ENCODE measurements at regions not wholly inside any gene's neighbourhood (a gene's known extent, or its start where the extent isn't known, plus 50 kb on each side); places are given as distances from the start of the nearest gene placed in this dataset.
"Not testable (repeated sequence)": the region's sequence is repeated elsewhere in the genome, so short reads cannot be mapped to it uniquely, and the experiment has no call there.

DNA sequence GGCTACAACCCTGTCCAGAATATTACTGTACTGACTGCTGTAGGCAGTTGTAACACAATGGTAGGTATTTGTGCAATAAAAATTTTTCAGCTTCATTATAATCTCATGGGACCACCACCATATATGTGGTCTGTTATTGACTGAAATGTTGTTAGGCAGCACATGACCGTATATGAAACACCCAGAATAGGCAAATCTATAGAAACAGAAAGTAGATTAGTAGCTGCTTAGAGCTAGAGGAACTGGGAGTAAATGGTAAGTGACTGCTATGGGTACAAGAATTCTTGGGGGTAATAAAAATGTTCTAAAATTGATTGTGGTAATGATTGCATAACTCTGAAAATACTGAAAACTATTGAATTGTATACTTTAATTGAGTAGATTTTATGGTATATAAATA, 185.7 kb downstream of the ESM1 start:
- TF ChIP-seq GATA1 (IDR thresholded peaks at IDR 0.05; ENCODE audit: low read depth, low read length) = no peak
- no peak for TF ChIP-seq POLR2A (IDR thresholded peaks at IDR 0.05; ENCODE audit: low read length)
- no peak for DNase-seq

- no peak for DNase-seq
Measured at GRCh38 chr5:54795777-54796176, 189.6 kb downstream of the ESM1 start.

DNA sequence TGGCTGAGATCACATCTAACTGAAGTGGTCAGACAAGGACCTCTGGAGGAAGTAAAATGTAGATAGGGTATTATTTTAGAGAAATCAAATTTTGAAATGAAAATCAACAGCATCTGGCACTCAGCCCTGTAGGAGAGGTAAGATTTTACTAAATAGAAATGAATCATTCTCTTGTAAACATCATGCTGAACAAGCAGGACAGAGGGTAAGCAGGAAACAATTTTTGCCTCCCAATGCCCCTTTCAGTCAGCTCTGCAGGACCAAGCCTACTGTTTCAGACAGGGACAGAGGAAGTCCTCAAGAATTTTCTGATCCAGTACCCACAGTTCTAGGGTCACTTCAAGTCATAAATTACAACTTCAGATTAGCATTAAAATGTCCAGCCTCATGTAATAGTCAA, 190.1 kb downstream of the ESM1 start:
- TF ChIP-seq POLR2A (IDR thresholded peaks at IDR 0.05; ENCODE audit: low read length) (no peak), GATA1 (IDR thresholded peaks at IDR 0.05; ENCODE audit: low read depth, low read length) (no peak)
- DNase-seq = no peak

More at GRCh38 chr5:54795777-54796176, 189.6 kb downstream of the ESM1 start:
- TF ChIP-seq GATA1 (IDR thresholded peaks at IDR 0.05; ENCODE audit: low read depth, low read length) (no peak), POLR2A (IDR thresholded peaks at IDR 0.05; ENCODE audit: low read length) (no peak)

- no peak for TF ChIP-seq POLR2A (IDR thresholded peaks at IDR 0.05; ENCODE audit: low read length)
- no peak for TF ChIP-seq GATA1 (IDR thresholded peaks at IDR 0.05; ENCODE audit: low read depth, low read length)
- no peak for DNase-seq
Measured at GRCh38 chr5:54794135-54794975, 191.0 kb downstream of the ESM1 start.

DNA sequence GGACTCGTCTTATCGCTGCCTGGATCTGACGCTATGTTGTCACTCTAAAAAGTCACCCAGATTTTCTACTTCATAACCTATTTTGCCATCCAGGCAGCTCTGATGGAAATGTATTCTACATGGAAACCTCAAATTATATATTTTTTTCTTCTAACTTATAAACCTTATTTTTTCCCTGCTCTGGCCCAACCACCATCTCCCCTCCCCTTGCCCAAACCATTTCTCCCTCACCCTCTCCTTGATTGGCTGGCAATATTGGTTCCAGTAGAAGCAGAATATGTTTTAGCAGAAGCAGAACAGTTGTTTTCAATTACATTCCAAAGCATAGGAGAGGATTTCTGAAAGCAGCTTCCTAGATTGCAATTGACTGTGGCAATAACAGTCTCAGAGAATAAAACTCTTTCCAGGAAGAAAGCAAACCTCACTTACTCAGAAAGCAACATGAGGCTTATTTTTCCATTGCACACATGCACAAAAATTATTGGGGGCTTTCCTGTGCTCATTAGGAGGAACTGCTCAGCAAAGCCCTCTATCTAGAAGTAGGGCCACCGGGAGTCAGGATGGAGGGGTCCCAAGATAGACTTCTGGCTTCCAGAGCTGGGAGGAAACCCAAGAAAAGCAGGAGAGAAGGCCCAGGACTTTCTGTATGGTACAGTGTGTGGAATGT, 191.8 kb downstream of the ESM1 start:
- no peak for TF ChIP-seq GATA1 (IDR thresholded peaks at IDR 0.05; ENCODE audit: low read depth, low read length)
- no peak for TF ChIP-seq POLR2A (IDR thresholded peaks at IDR 0.05; ENCODE audit: low read length)
- no peak for DNase-seq

- TF ChIP-seq POLR2A (IDR thresholded peaks at IDR 0.05; ENCODE audit: low read length) (no peak), GATA1 (IDR thresholded peaks at IDR 0.05; ENCODE audit: low read depth, low read length) (no peak)
- DNase-seq = no peak
Measured at GRCh38 chr5:54792611-54793404, 192.6 kb downstream of the ESM1 start.

DNA sequence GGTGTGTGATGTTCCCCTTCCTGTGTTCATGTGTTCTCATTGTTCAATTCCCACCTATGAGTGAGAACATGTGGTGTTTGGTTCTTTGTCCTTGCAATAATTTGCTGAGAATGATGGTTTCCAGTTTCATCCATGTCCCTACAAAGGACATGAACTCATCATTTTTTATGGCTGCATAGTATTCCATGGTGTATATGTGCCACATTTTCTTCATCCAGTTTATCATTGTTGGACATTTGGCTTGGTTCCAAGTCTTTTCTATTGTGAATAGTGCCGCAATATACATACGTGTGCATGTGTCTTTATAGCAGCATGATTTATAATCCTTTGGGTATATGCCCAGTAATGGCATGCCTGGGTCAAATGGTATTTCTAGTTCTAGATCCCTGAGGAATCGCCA, 197.5 kb downstream of the ESM1 start:
- not testable (repeated sequence) for DNase-seq

DNA sequence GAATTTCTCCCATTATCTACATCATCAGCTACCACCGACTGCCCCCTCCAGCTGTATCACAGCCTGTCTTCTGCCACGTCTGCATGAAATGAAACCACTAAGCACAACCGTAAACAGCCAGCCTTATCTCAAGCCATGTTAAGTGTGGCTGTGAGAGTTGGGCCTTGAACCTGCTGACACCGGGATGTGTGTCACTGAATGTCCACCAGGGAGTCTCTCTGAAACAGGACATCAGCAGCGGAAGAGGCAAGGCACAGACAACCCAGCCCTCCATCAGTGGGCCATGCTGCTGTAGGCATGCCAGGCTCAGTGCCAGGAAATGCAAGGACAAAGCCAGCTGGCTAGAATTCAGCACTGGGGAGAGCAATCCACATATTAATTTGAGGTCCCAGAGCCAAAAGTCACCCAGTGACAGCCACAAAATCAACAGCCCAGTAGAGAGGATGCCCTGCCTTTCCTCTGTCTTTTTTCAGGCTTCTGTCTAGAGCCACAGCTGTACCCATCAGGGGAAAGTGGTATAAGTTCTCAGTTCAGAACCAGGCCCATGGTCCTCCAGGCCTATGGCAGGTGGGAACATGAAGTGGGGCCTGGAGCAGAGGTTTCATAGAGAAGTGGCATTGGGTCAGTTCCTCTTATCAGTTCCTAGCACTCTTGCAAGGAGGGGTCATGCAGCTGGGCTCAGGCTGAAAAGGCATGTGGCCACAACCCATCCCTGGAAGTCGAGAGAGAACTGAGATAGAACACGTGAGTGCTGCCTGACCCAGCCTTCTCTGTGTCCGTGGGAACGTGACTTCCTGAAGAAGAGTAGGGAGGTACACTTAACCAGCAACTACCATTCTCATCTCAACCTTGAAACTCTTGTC, 199.4 kb downstream of the ESM1 start:
- peak; percentile 58 to 88 for DNase-seq
- TF ChIP-seq POLR2A (IDR thresholded peaks at IDR 0.05; ENCODE audit: low read length) (no peak), GATA1 (IDR thresholded peaks at IDR 0.05; ENCODE audit: low read depth, low read length) (no peak)

DNA sequence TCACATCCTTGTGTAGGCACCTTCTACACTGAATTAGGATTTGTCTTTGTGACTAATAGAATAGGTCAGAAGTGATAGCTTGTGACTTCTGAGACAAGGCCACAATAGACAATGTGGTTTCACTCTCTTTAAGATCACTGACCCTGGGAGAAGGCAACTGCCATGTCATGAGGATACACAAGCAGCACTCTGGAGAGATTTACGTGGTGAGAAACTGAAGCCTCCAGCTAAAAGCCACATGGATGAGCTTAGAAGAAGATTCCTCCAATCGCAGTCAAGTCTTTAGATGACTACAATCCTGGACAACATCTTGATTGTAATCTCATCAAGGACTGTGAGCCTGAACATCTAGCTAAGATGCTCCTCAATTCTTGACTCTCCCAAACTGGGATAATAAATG, 206.6 kb downstream of the ESM1 start:
- TF ChIP-seq GATA1 (IDR thresholded peaks at IDR 0.05; ENCODE audit: low read depth, low read length) (no peak), POLR2A (IDR thresholded peaks at IDR 0.05; ENCODE audit: low read length) (no peak)

GRCh38 chr5:54775645-54776044, 209.7 kb downstream of the ESM1 start:
- TF ChIP-seq GATA1 (IDR thresholded peaks at IDR 0.05; ENCODE audit: low read depth, low read length) (no peak), POLR2A (IDR thresholded peaks at IDR 0.05; ENCODE audit: low read length) (no peak)
- no peak for DNase-seq

More for the DNA sequence above, 206.6 kb downstream of the ESM1 start:
- no peak for DNase-seq

- TF ChIP-seq GATA1 (IDR thresholded peaks at IDR 0.05; ENCODE audit: low read depth, low read length) (no peak), POLR2A (IDR thresholded peaks at IDR 0.05; ENCODE audit: low read length) (no peak)
- DNase-seq = peak; percentile 50 to 54
Measured at GRCh38 chr5:54774281-54775170, 210.9 kb downstream of the ESM1 start.

DNA sequence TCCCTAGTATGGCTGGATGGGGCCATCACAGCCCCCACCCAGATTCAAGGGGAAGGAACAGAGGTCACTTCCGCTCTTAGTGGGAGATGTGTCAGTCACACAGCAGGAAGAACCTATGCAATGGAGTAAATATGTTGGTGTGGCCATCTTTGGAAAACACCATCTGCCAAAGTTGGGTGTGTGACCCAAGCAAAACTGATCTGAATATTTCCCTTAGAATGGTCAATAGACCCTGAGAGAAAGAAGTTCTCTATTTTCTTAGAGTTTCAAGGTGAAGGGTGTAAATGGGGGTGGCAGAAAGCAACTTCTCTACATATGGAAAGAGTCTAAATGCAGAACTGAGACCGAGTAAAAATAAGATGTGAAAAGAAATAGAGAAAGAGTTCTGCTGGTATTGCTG, 212.7 kb downstream of the ESM1 start:
- DNase-seq = no peak
- no peak for TF ChIP-seq POLR2A (IDR thresholded peaks at IDR 0.05; ENCODE audit: low read length)
- no peak for TF ChIP-seq GATA1 (IDR thresholded peaks at IDR 0.05; ENCODE audit: low read depth, low read length)
